CD4-positive, alpha-beta T cell (primary cell): ENCODE measurements at regions not wholly inside any gene's neighbourhood (a gene's known extent, or its start where the extent isn't known, plus 50 kb on each side); places are given as distances from the start of the nearest gene placed in this dataset.

Experiments
- ATAC-seq: fragments of 200-7000 bp; cut with Tn5 transposase; one replicate; pipeline ENCODE4 v1.10.0; 2022; ENCODE audit warnings: mild to moderate bottlenecking; ENCODE audit not compliant: poor library complexity
- CTCF ChIA-PET: fragments of 350-600 bp; sonication (Branson Sonifier 250); formaldehyde crosslinking; loops from one replicate; lab custom pipeline; 2021; ENCODE audit warnings: antibody characterized with exemption, inconsistent platforms; lab: Charles Lee
- POLR2A ChIA-PET: fragments of 350-600 bp; sonication (Branson Sonifier 250); formaldehyde crosslinking; loops from one replicate; lab custom pipeline; 2021; ENCODE audit warnings: antibody characterized with exemption, inconsistent platforms; lab: Charles Lee
- DNase-seq, 14 experiments: peaks; one replicate each; pipeline ENCODE4 v3.0.0-alpha.2; 2013 to 2020; ENCODE audit warnings: mixed read lengths in 2 of 14
- H3K27ac ChIP-seq, 2 donors: one replicate each; pipeline versions ENCODE4 v1.5.1 to v1.7.0; 2013; ENCODE audit warnings: low read length in 2 of 2, low read depth in 1 of 2, mild to moderate bottlenecking in 1 of 2
- H3K27me3 ChIP-seq, 2 experiments: 1 replicate in 1 of 2; 2 replicates in 1 of 2; pipeline versions ENCODE4 v1.6.1 to v1.7.0; 2013; ENCODE audit warnings: low read length in 2 of 2, control low read depth in 1 of 2, mild to moderate bottlenecking in 1 of 2, moderate library complexity in 1 of 2; ENCODE audit not compliant: insufficient read depth in 2 of 2, control insufficient read depth in 1 of 2
- H3K36me3 ChIP-seq: one replicate; pipeline ENCODE4 v1.6.1; 2013; ENCODE audit warnings: low read length, control low read depth; ENCODE audit not compliant: insufficient read depth
- H3K4me1 ChIP-seq: one replicate; pipeline ENCODE4 v1.6.1; 2013; ENCODE audit warnings: low read length, control low read depth; ENCODE audit not compliant: insufficient read depth
- H3K4me3 ChIP-seq: one replicate; pipeline ENCODE4 v1.5.1; 2013; ENCODE audit warnings: mild to moderate bottlenecking, low read length, moderate library complexity
- H3K9me3 ChIP-seq, 2 experiments: 1 replicate in 1 of 2; 2 replicates in 1 of 2; pipeline versions ENCODE4 v1.6.1 to v1.7.0; 2013; ENCODE audit warnings: low read length in 2 of 2, mild to moderate bottlenecking in 2 of 2, control low read depth in 1 of 2, moderate library complexity in 1 of 2; ENCODE audit not compliant: control insufficient read depth in 1 of 2, insufficient read depth in 1 of 2
- H3K27ac Mint-ChIP-seq: one replicate; pipeline ENCODE4 v1.8.0; 2020; ENCODE audit warnings: mixed read lengths
- H3K27me3 Mint-ChIP-seq: one replicate; pipeline ENCODE4 v1.8.0; 2021; ENCODE audit warnings: mixed read lengths
- H3K36me3 Mint-ChIP-seq: one replicate; pipeline ENCODE4 v1.8.0; 2021; ENCODE audit warnings: low read depth, mixed read lengths
- H3K4me1 Mint-ChIP-seq: one replicate; pipeline ENCODE4 v1.8.0; 2021; ENCODE audit warnings: low read depth, mixed read lengths
- H3K4me3 Mint-ChIP-seq: one replicate; pipeline ENCODE4 v1.8.0; 2020; ENCODE audit warnings: mild to moderate bottlenecking, mixed read lengths
- H3K9me3 Mint-ChIP-seq: one replicate; pipeline ENCODE4 v1.8.0; 2020; ENCODE audit warnings: mixed read lengths
- intact Hi-C, 2 experiments: fragments of 100-400 bp; cut with DNase I in 1 of 2; cut with micrococcal nuclease in 1 of 2; formaldehyde crosslinking; loops; one replicate each; pipeline versions ENCODE4 v1.15.1 to v1.9.0; 2023 to 2025; cut with DNase I, micrococcal nuclease
- TF ChIP-seq, protein P1 (sequence below): fragments of 200-600 bp; IDR thresholded peaks from one replicate; pipeline ENCODE4 v1.8.0; 2022; ENCODE audit warnings: antibody characterized with exemption, mild to moderate bottlenecking

DNA sequence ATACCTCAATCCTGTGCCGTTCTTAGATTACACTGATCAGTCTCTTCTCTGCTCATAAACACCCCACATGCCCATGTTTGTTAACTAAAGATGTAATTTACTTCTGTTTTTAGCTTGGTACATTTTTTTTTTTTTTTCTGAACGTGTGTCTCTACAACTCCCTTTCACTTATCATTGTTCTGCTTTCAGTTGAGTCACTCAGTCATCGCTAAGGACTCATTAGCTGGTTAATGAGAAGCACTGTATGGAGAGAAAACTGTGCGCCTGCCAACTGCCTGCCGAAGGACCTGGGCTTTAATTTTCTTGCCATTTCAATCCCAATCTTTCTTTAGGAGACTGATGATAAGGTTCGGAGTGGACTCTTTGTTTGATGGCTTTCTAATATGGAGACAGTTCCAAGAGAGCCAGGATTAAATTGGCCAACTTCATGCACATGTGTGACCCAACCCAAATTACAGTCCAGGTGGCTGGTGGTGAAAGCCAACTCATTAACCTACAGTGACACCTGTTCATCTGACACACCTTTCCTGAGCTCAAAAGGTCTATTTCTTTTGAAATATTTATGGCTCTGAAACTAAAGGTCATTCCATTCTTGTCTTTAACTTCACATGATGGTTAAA is 334.1 kb downstream of the BCKDHB start:
- ChIA-PET POLR2A (no interaction called here), CTCF (no interaction called here)
- Mint-ChIP-seq H3K9me3 (no peaks in the 10 kb centered on the region), H3K4me3 (no peak overlapping the region), H3K27me3 (no peaks in the 10 kb centered on the region), H3K4me1 (no peaks in the 10 kb centered on the region), H3K27ac (no peak overlapping the region), H3K36me3 (no peaks in the 10 kb centered on the region)
- peaks cover 0 to 4% of the 10 kb centered on the region in 2 experiments for H3K9me3 ChIP-seq
- H3K4me1 ChIP-seq = no peaks in the 10 kb centered on the region
- intact Hi-C loops = no loop called here
- no peak for ATAC-seq
- no peak overlapping the region for H3K27ac ChIP-seq
- no peaks in the 10 kb centered on the region for H3K27me3 ChIP-seq
- TF ChIP-seq, protein P1, sequence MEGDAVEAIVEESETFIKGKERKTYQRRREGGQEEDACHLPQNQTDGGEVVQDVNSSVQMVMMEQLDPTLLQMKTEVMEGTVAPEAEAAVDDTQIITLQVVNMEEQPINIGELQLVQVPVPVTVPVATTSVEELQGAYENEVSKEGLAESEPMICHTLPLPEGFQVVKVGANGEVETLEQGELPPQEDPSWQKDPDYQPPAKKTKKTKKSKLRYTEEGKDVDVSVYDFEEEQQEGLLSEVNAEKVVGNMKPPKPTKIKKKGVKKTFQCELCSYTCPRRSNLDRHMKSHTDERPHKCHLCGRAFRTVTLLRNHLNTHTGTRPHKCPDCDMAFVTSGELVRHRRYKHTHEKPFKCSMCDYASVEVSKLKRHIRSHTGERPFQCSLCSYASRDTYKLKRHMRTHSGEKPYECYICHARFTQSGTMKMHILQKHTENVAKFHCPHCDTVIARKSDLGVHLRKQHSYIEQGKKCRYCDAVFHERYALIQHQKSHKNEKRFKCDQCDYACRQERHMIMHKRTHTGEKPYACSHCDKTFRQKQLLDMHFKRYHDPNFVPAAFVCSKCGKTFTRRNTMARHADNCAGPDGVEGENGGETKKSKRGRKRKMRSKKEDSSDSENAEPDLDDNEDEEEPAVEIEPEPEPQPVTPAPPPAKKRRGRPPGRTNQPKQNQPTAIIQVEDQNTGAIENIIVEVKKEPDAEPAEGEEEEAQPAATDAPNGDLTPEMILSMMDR = no peak
- no peaks in the 10 kb centered on the region for H3K36me3 ChIP-seq
- DNase-seq = no peak
- no peak overlapping the region for H3K4me3 ChIP-seq

DNA sequence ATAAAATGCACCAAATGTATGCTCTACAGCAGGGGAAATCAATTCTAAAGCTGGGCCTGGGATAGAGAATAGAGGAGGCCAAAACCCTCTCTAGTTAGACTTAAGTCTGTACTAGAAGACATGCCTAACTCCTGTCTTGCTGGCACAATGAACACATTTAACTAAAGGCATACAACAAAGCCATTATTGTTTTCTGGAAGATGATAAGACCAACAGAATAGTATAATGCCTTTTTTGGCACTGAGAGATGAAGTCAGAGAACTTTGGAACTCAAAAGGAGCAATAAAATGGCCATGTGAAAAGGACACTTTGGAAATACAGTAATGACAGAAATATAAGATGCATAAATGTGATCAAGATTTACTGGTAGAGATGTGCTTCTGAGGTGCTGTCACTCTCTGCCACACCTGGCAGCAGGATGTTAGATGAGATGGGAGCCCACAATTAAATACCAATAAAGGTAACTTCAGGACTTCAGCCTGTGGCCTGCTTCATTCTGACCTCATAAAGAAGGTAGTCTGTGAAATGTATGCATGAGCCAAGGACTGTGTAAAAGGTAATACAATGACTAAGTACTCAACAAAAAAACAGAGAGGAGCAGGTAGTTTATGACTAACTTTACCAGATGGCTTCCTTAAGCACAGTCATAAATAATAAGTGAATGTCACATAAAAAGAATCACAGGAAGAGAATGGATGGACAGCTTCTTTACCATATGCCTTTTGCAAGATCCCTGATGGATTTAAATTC is 333.4 kb downstream of the BCKDHB start:
- intact Hi-C loops = no loop called here
- Mint-ChIP-seq H3K36me3 (no peaks in the 10 kb centered on the region), H3K4me3 (no peak overlapping the region), H3K27me3 (no peaks in the 10 kb centered on the region), H3K4me1 (no peaks in the 10 kb centered on the region), H3K9me3 (no peaks in the 10 kb centered on the region), H3K27ac (no peak overlapping the region)
- ChIA-PET POLR2A (no interaction called here), CTCF (no interaction called here)
- no peak overlapping the region for H3K27ac ChIP-seq
- no peaks in the 10 kb centered on the region for H3K36me3 ChIP-seq
- TF ChIP-seq, protein P1 = no peak
- ATAC-seq = no peak
- H3K9me3 ChIP-seq = peaks cover 0 to 4% of the 10 kb centered on the region in 2 experiments
- no peaks in the 10 kb centered on the region for H3K4me1 ChIP-seq
- H3K27me3 ChIP-seq = no peaks in the 10 kb centered on the region
- DNase-seq = no peak
- no peak overlapping the region for H3K4me3 ChIP-seq

GRCh38 chr6:80438772-80439171 is 332.3 kb downstream of the BCKDHB start:
- Histone ChIP-seq H3K27ac (no peak overlapping the region), H3K4me1 (no peaks in the 10 kb centered on the region), H3K9me3 (peaks cover 0 to 4% of the 10 kb centered on the region in 2 experiments), H3K27me3 (no peaks in the 10 kb centered on the region), H3K4me3 (no peak overlapping the region), H3K36me3 (no peaks in the 10 kb centered on the region)
- Mint-ChIP-seq H3K4me3 (no peak overlapping the region), H3K9me3 (no peaks in the 10 kb centered on the region), H3K36me3 (no peaks in the 10 kb centered on the region), H3K27me3 (no peaks in the 10 kb centered on the region), H3K27ac (no peak overlapping the region), H3K4me1 (no peaks in the 10 kb centered on the region)
- TF ChIP-seq, protein P1 = no peak
- no peak for DNase-seq
- no peak for ATAC-seq
- ChIA-PET POLR2A (no interaction called here), CTCF (no interaction called here)
- intact Hi-C loops = no loop called here
